Progenitor cell of endocrine pancreas (in vitro differentiated cells): ENCODE measurements at regions not wholly inside any gene's neighbourhood (a gene's known extent, or its start where the extent isn't known, plus 50 kb on each side); places are given as distances from the start of the nearest gene placed in this dataset.

Experiments
- DNase-seq: peaks from one replicate; pipeline ENCODE4 v3.0.0; 2021; ENCODE audit warnings: low spot score; ENCODE audit not compliant: unreplicated experiment
- H3K27ac Mint-ChIP-seq: 2 replicates; pipeline ENCODE4 v1.8.0; 2021; ENCODE audit warnings: mild to moderate bottlenecking, moderate library complexity, mixed read lengths
- H3K27me3 Mint-ChIP-seq: 2 replicates; pipeline ENCODE4 v1.8.0; 2021; ENCODE audit warnings: mixed read lengths
- H3K36me3 Mint-ChIP-seq: 2 replicates; pipeline ENCODE4 v1.8.0; 2022; ENCODE audit warnings: mixed read lengths; ENCODE audit not compliant: insufficient read depth
- H3K4me1 Mint-ChIP-seq: 2 replicates; pipeline ENCODE4 v1.8.0; 2021; ENCODE audit warnings: low read depth, mixed read lengths
- H3K4me3 Mint-ChIP-seq: 2 replicates; pipeline ENCODE4 v1.8.0; 2021; ENCODE audit warnings: low read depth, mild to moderate bottlenecking, moderate library complexity, mixed read lengths
- H3K9me3 Mint-ChIP-seq: 2 replicates; pipeline ENCODE4 v1.8.0; 2021; ENCODE audit warnings: low read depth, mixed read lengths
- TF ChIP-seq, protein P1 (sequence below): fragments of 200-600 bp; sonication (generic); IDR thresholded peaks from one replicate; pipeline ENCODE4 v1.5.0; 2021; ENCODE audit warnings: antibody characterized with exemption, mild to moderate bottlenecking; ENCODE audit not compliant: unreplicated experiment

GRCh38 chr1:95437011-95437410 is 203.0 kb downstream of the RWDD3 start:
- TF ChIP-seq, protein P1, sequence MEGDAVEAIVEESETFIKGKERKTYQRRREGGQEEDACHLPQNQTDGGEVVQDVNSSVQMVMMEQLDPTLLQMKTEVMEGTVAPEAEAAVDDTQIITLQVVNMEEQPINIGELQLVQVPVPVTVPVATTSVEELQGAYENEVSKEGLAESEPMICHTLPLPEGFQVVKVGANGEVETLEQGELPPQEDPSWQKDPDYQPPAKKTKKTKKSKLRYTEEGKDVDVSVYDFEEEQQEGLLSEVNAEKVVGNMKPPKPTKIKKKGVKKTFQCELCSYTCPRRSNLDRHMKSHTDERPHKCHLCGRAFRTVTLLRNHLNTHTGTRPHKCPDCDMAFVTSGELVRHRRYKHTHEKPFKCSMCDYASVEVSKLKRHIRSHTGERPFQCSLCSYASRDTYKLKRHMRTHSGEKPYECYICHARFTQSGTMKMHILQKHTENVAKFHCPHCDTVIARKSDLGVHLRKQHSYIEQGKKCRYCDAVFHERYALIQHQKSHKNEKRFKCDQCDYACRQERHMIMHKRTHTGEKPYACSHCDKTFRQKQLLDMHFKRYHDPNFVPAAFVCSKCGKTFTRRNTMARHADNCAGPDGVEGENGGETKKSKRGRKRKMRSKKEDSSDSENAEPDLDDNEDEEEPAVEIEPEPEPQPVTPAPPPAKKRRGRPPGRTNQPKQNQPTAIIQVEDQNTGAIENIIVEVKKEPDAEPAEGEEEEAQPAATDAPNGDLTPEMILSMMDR = no peak
- DNase-seq = no peak
- Mint-ChIP-seq H3K4me1 (peaks cover 3% of the 10 kb centered on the region), H3K27me3 (no peaks in the 10 kb centered on the region), H3K36me3 (no peaks in the 10 kb centered on the region), H3K9me3 (no peaks in the 10 kb centered on the region), H3K27ac (no peak overlapping the region), H3K4me3 (no peak overlapping the region)

GRCh38 chr1:95437781-95438180 is 203.8 kb downstream of the RWDD3 start:
- Mint-ChIP-seq H3K4me3 (no peak overlapping the region), H3K9me3 (no peaks in the 10 kb centered on the region), H3K4me1 (peaks cover 3% of the 10 kb centered on the region), H3K36me3 (no peaks in the 10 kb centered on the region), H3K27ac (no peak overlapping the region), H3K27me3 (no peaks in the 10 kb centered on the region)
- TF ChIP-seq, protein P1 = no peak
- DNase-seq = no peak

GRCh38 chr1:95438218-95438948 is 204.4 kb downstream of the RWDD3 start:
- Mint-ChIP-seq H3K4me1 (peaks cover 3% of the 10 kb centered on the region), H3K36me3 (no peaks in the 10 kb centered on the region), H3K4me3 (no peak overlapping the region), H3K27ac (no peak overlapping the region), H3K9me3 (no peaks in the 10 kb centered on the region), H3K27me3 (no peaks in the 10 kb centered on the region)
- TF ChIP-seq, protein P1 = no peak
- DNase-seq = no peak

GRCh38 chr1:95440511-95440910 is 206.5 kb downstream of the RWDD3 start:
- no peaks in the 10 kb centered on the region for H3K27me3 Mint-ChIP-seq
- no peaks in the 10 kb centered on the region for H3K9me3 Mint-ChIP-seq
- DNase-seq = no peak
- H3K4me3 Mint-ChIP-seq = no peak overlapping the region
- H3K27ac Mint-ChIP-seq = no peak overlapping the region
- no peaks in the 10 kb centered on the region for H3K36me3 Mint-ChIP-seq
- H3K4me1 Mint-ChIP-seq = peaks cover 3% of the 10 kb centered on the region
- TF ChIP-seq, protein P1 = no peak

- DNase-seq = no peak
- Mint-ChIP-seq H3K9me3 (peaks cover 15% of the 10 kb centered on the region), H3K4me1 (no peaks in the 10 kb centered on the region), H3K36me3 (no peaks in the 10 kb centered on the region), H3K4me3 (no peak overlapping the region), H3K27me3 (no peaks in the 10 kb centered on the region), H3K27ac (no peak overlapping the region)
- TF ChIP-seq, protein P1 = no peak
Measured at GRCh38 chr1:95449516-95449915, 215.5 kb downstream of the RWDD3 start.
